DOHH2 (cell line): ENCODE measurements at regions not wholly inside any gene's neighbourhood (a gene's known extent, or its start where the extent isn't known, plus 50 kb on each side); places are given as distances from the start of the nearest gene placed in this dataset.

Experiments used
- H3F3A ChIP-seq: fragments of 200-600 bp; sonication (generic), shearing (Covaris generic); 2 replicates; pipeline ENCODE4 v1.6.0; 2016; ENCODE audit warnings: antibody characterized with exemption, mild to moderate bottlenecking; ENCODE audit not compliant: control insufficient read depth, insufficient read depth
- H3K27ac ChIP-seq: fragments of 200-600 bp; sonication (generic); 2 replicates; pipeline ENCODE4 v1.5.1; 2014; ENCODE audit warnings: low read depth, mild to moderate bottlenecking, low read length, moderate library complexity
- H3K27me3 ChIP-seq: fragments of 200-600 bp; sonication (generic); 2 replicates; pipeline ENCODE4 v1.6.1; 2014; ENCODE audit warnings: mild to moderate bottlenecking, low read length, mixed read lengths; ENCODE audit not compliant: control insufficient read depth
- H3K36me3 ChIP-seq: fragments of 200-600 bp; sonication (generic); 2 replicates; pipeline ENCODE4 v1.6.1; 2014; ENCODE audit warnings: mild to moderate bottlenecking, low read length, moderate library complexity, mixed read lengths; ENCODE audit not compliant: control insufficient read depth
- H3K4me1 ChIP-seq: fragments of 200-600 bp; sonication (generic); 2 replicates; pipeline ENCODE4 v1.6.1; 2014; ENCODE audit warnings: mild to moderate bottlenecking, low read length, mixed read lengths; ENCODE audit not compliant: control insufficient read depth
- H3K4me2 ChIP-seq: fragments of 200-600 bp; sonication (generic); 2 replicates; pipeline ENCODE4 v1.6.0; 2014; ENCODE audit warnings: mild to moderate bottlenecking, low read length, moderate library complexity
- H3K4me3 ChIP-seq: fragments of 200-600 bp; sonication (generic); 2 replicates; pipeline ENCODE4 v1.5.1; 2014; ENCODE audit warnings: mild to moderate bottlenecking, low read length, mixed read lengths
- H3K79me2 ChIP-seq: fragments of 200-600 bp; sonication (generic); 2 replicates; pipeline ENCODE4 v1.6.1; 2014; ENCODE audit warnings: mild to moderate bottlenecking, low read length, mixed read lengths; ENCODE audit not compliant: control insufficient read depth
- H3K9me2 ChIP-seq: fragments of 200-600 bp; sonication (generic); replicated peaks from 2 replicates; pipeline ENCODE4 v1.6.1; 2014; ENCODE audit warnings: mild to moderate bottlenecking, low read length, mixed read lengths; ENCODE audit not compliant: control insufficient read depth
- H3K9me3 ChIP-seq: fragments of 200-600 bp; sonication (generic); 2 replicates; pipeline ENCODE4 v1.6.1; 2014; ENCODE audit warnings: antibody characterized with exemption, low read length, mixed read lengths; ENCODE audit not compliant: control insufficient read depth, insufficient read depth
- H4K20me1 ChIP-seq: fragments of 200-600 bp; sonication (generic); 2 replicates; pipeline ENCODE4 v1.6.0; 2014; ENCODE audit warnings: low read depth, mild to moderate bottlenecking, antibody characterized with exemption, low read length, moderate library complexity; ENCODE audit not compliant: control insufficient read depth, insufficient read depth
- EZH2phosphoT487 ChIP-seq: fragments of 200-600 bp; sonication (generic); IDR thresholded peaks from 2 replicates; pipeline ENCODE4 v1.6.1; 2017; ENCODE audit warnings: borderline replicate concordance, mild to moderate bottlenecking, antibody characterized with exemption, low read length, moderate library complexity, mixed read lengths
- TF ChIP-seq, protein P1 (sequence below): fragments of 200-600 bp; sonication (generic); IDR thresholded peaks from one replicate; pipeline ENCODE4 v1.5.1; 2014; ENCODE audit warnings: antibody characterized with exemption, mild to moderate bottlenecking, low read depth, low read length; ENCODE audit not compliant: poor library complexity, severe bottlenecking

- Histone ChIP-seq H3K9me3 (no peaks in the 10 kb centered on the region), H4K20me1 (no peaks in the 10 kb centered on the region), H3K9me2 (no peaks in the 10 kb centered on the region), H3K79me2 (no peaks in the 10 kb centered on the region), H3K27ac (no peak overlapping the region), H3F3A (no peaks in the 10 kb centered on the region), H3K4me3 (no peak overlapping the region), H3K4me1 (no peaks in the 10 kb centered on the region), H3K4me2 (no peak overlapping the region), H3K36me3 (no peaks in the 10 kb centered on the region), H3K27me3 (no peaks in the 10 kb centered on the region)
- TF ChIP-seq, protein P1, sequence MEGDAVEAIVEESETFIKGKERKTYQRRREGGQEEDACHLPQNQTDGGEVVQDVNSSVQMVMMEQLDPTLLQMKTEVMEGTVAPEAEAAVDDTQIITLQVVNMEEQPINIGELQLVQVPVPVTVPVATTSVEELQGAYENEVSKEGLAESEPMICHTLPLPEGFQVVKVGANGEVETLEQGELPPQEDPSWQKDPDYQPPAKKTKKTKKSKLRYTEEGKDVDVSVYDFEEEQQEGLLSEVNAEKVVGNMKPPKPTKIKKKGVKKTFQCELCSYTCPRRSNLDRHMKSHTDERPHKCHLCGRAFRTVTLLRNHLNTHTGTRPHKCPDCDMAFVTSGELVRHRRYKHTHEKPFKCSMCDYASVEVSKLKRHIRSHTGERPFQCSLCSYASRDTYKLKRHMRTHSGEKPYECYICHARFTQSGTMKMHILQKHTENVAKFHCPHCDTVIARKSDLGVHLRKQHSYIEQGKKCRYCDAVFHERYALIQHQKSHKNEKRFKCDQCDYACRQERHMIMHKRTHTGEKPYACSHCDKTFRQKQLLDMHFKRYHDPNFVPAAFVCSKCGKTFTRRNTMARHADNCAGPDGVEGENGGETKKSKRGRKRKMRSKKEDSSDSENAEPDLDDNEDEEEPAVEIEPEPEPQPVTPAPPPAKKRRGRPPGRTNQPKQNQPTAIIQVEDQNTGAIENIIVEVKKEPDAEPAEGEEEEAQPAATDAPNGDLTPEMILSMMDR: no peak
- no peak for TF ChIP-seq EZH2phosphoT487
These were observed 292.6 kb downstream of the C12orf75 start for GRCh38 chr12:105622846-105623736.

GRCh38 chr12:105626653-105627052 is 296.2 kb downstream of the C12orf75 start:
- no peak overlapping the region for H3K4me3 ChIP-seq
- H3F3A ChIP-seq: no peaks in the 10 kb centered on the region
- H3K27me3 ChIP-seq: no peaks in the 10 kb centered on the region
- H3K4me2 ChIP-seq: no peak overlapping the region
- H4K20me1 ChIP-seq: no peaks in the 10 kb centered on the region
- H3K27ac ChIP-seq: no peak overlapping the region
- no peak for TF ChIP-seq EZH2phosphoT487
- TF ChIP-seq, protein P1: no peak
- no peaks in the 10 kb centered on the region for H3K4me1 ChIP-seq
- no peaks in the 10 kb centered on the region for H3K9me3 ChIP-seq
- H3K36me3 ChIP-seq: no peaks in the 10 kb centered on the region
- no peaks in the 10 kb centered on the region for H3K79me2 ChIP-seq
- H3K9me2 ChIP-seq: no peaks in the 10 kb centered on the region

GRCh38 chr12:105637470-105637869 is 307.0 kb downstream of the C12orf75 start:
- Histone ChIP-seq H3K27me3 (no peaks in the 10 kb centered on the region), H3K4me1 (no peaks in the 10 kb centered on the region), H3K4me3 (no peak overlapping the region), H3K9me2 (no peaks in the 10 kb centered on the region), H3K36me3 (no peaks in the 10 kb centered on the region), H4K20me1 (no peaks in the 10 kb centered on the region), H3K4me2 (no peak overlapping the region), H3F3A (no peaks in the 10 kb centered on the region), H3K27ac (no peak overlapping the region), H3K9me3 (no peaks in the 10 kb centered on the region; the same call in 1 of the 2 replicates), H3K79me2 (no peaks in the 10 kb centered on the region)
- no peak for TF ChIP-seq EZH2phosphoT487
- TF ChIP-seq, protein P1: no peak
